NCI-H345 (cell line): ENCODE measurements at regions not wholly inside any gene's neighbourhood (a gene's known extent, or its start where the extent isn't known, plus 50 kb on each side); places are given as distances from the start of the nearest gene placed in this dataset.
"Not testable (repeated sequence)": the region's sequence is repeated elsewhere in the genome, so short reads cannot be mapped to it uniquely, and the experiment has no call there.

Source experiments
- DNase-seq: peaks from one replicate; lab custom pipeline; 2025; lab: John Stamatoyannopoulos, UW

GRCh38 chr6:56838965-56839364, 115.9 kb upstream of the BEND6 start:
- no peak for DNase-seq

- no peak for DNase-seq
Observed at GRCh38 chr6:56838016-56838555, 116.8 kb upstream of the BEND6 start.

- DNase-seq: no peak
Observed at GRCh38 chr6:56837322-56837894, 117.5 kb upstream of the BEND6 start.

- no peak for DNase-seq
Observed at GRCh38 chr6:56835612-56836011, 119.3 kb upstream of the BEND6 start.

GRCh38 chr6:56833873-56834272, 121.0 kb upstream of the BEND6 start:
- no peak for DNase-seq

GRCh38 chr6:56833127-56833791, 121.6 kb upstream of the BEND6 start:
- no peak for DNase-seq

GRCh38 chr6:56832225-56832624, 122.7 kb upstream of the BEND6 start:
- no peak for DNase-seq

GRCh38 chr6:56831334-56831733, 123.6 kb upstream of the BEND6 start:
- no peak for DNase-seq

- DNase-seq: no peak
Observed at GRCh38 chr6:56827908-56828649, 126.8 kb upstream of the BEND6 start.

GRCh38 chr6:56824431-56824830, 130.5 kb upstream of the BEND6 start:
- not testable (repeated sequence) for DNase-seq

- DNase-seq: no peak
Observed at GRCh38 chr6:56821005-56821432, 133.9 kb upstream of the BEND6 start.

- DNase-seq: no peak
Observed at GRCh38 chr6:56820060-56820459, 134.8 kb upstream of the BEND6 start.

- no peak for DNase-seq
Observed at GRCh38 chr6:56819604-56820003, 135.3 kb upstream of the BEND6 start.

- DNase-seq: peak; percentile 20
Observed at GRCh38 chr6:56816370-56816769, 138.5 kb upstream of the BEND6 start.

GRCh38 chr6:56815436-56815835, 139.5 kb upstream of the BEND6 start:
- no peak for DNase-seq

- DNase-seq: no peak
Observed at GRCh38 chr6:56814802-56815201, 140.1 kb upstream of the BEND6 start.

GRCh38 chr6:56814308-56814707, 140.6 kb upstream of the BEND6 start:
- no peak for DNase-seq

GRCh38 chr6:56812851-56813250, 142.1 kb upstream of the BEND6 start:
- DNase-seq: not testable (repeated sequence)

- no peak for DNase-seq
Observed at GRCh38 chr6:56808871-56809359, 146.0 kb upstream of the BEND6 start.

- no peak for DNase-seq
Observed at GRCh38 chr6:56807989-56808337, 146.9 kb upstream of the BEND6 start.

GRCh38 chr6:56807326-56807988, 147.4 kb upstream of the BEND6 start:
- DNase-seq: no peak

- DNase-seq: no peak
Observed at GRCh38 chr6:56806368-56806767, 148.5 kb upstream of the BEND6 start.
